H9 (cell line): ENCODE measurements at regions not wholly inside any gene's neighbourhood (a gene's known extent, or its start where the extent isn't known, plus 50 kb on each side); places are given as distances from the start of the nearest gene placed in this dataset.

Experiments
- DNase-seq: peaks from one replicate; pipeline ENCODE4 v3.0.0-alpha.2; 2017
- H2AFZ ChIP-seq: one replicate; pipeline ENCODE4 v1.6.1; 2013; ENCODE audit warnings: mild to moderate bottlenecking, low read length, control low read depth, moderate library complexity
- H2AK5ac ChIP-seq: 2 replicates; pipeline ENCODE4 v1.6.1; 2013; ENCODE audit warnings: low read length, control low read depth, mixed read lengths; ENCODE audit not compliant: insufficient read length
- H2BK120ac ChIP-seq: one replicate; pipeline ENCODE4 v1.6.1; 2013; ENCODE audit warnings: low read depth, mild to moderate bottlenecking, low read length, control low read depth, inconsistent platforms; ENCODE audit not compliant: poor library complexity, severe bottlenecking
- H2BK12ac ChIP-seq: 2 replicates; pipeline ENCODE4 v1.6.1; 2013; ENCODE audit warnings: low read length, control low read depth, mixed read lengths, low read depth; ENCODE audit not compliant: insufficient read length
- H2BK15ac ChIP-seq: 2 replicates; pipeline ENCODE4 v1.6.1; 2013; ENCODE audit warnings: low read depth, low read length, control low read depth
- H2BK20ac ChIP-seq: one replicate; pipeline ENCODE4 v1.6.1; 2013; ENCODE audit warnings: low read depth, mild to moderate bottlenecking, low read length, control low read depth, inconsistent platforms; ENCODE audit not compliant: poor library complexity, severe bottlenecking
- H2BK5ac ChIP-seq: 2 replicates; pipeline ENCODE4 v1.6.1; 2013; ENCODE audit warnings: low read length, control low read depth, mixed read lengths; ENCODE audit not compliant: insufficient read length
- H3K14ac ChIP-seq: 2 replicates; pipeline ENCODE4 v1.6.1; 2013; ENCODE audit warnings: low read length, control low read depth; ENCODE audit not compliant: insufficient read depth
- H3K18ac ChIP-seq: 2 replicates; pipeline ENCODE4 v1.6.1; 2013; ENCODE audit warnings: low read depth, mild to moderate bottlenecking, mixed read lengths, low read length, control low read depth; ENCODE audit not compliant: insufficient read length
- H3K23ac ChIP-seq: 2 replicates; pipeline ENCODE4 v1.6.1; 2013; ENCODE audit warnings: low read length, control low read depth, mixed read lengths, low read depth; ENCODE audit not compliant: insufficient read length
- H3K23me2 ChIP-seq: 2 replicates; pipeline ENCODE4 v1.6.1; 2013; ENCODE audit warnings: low read depth, mild to moderate bottlenecking, mixed read lengths, low read length, control low read depth; ENCODE audit not compliant: insufficient read length, poor library complexity, severe bottlenecking
- H3K27ac ChIP-seq: 2 replicates; pipeline ENCODE4 v1.5.1; 2013; ENCODE audit warnings: low read length, control low read depth, mixed read lengths, low read depth; ENCODE audit not compliant: insufficient read length
- H3K27me3 ChIP-seq: 2 replicates; pipeline ENCODE4 v1.6.1; 2013; ENCODE audit warnings: low read length, control low read depth, inconsistent platforms; ENCODE audit not compliant: insufficient read depth
- H3K4ac ChIP-seq: 2 replicates; pipeline ENCODE4 v1.6.1; 2013; ENCODE audit warnings: low read depth, mild to moderate bottlenecking, control low read depth, inconsistent platforms, low read length, moderate library complexity
- H3K4me1 ChIP-seq: 2 replicates; pipeline ENCODE4 v1.6.1; 2013; ENCODE audit warnings: low read length, control low read depth, inconsistent platforms; ENCODE audit not compliant: insufficient read depth
- H3K4me2 ChIP-seq: 2 replicates; pipeline ENCODE4 v1.6.1; 2013; ENCODE audit warnings: low read length, control low read depth, mixed read lengths; ENCODE audit not compliant: insufficient read length, insufficient read depth
- H3K56ac ChIP-seq: 2 replicates; pipeline ENCODE4 v1.6.1; 2013; ENCODE audit warnings: low read depth, mild to moderate bottlenecking, mixed read lengths, low read length, control low read depth; ENCODE audit not compliant: insufficient read length
- H3K79me1 ChIP-seq: 2 replicates; pipeline ENCODE4 v1.6.1; 2013; ENCODE audit warnings: low read depth, mild to moderate bottlenecking, moderate library complexity, low read length, control low read depth, inconsistent platforms; ENCODE audit not compliant: insufficient read depth, poor library complexity, severe bottlenecking
- H3K79me2 ChIP-seq: 2 replicates; pipeline ENCODE4 v1.6.1; 2013; ENCODE audit warnings: low read length, control low read depth, inconsistent platforms; ENCODE audit not compliant: insufficient read depth
- H3K9ac ChIP-seq: 2 replicates; pipeline ENCODE4 v1.6.1; 2013; ENCODE audit warnings: low read length, control low read depth, mixed read lengths; ENCODE audit not compliant: insufficient read length; ENCODE audit errors: extremely low read depth
- H3K9me3 ChIP-seq: one replicate; pipeline ENCODE4 v1.6.1; 2013; ENCODE audit warnings: low read depth, low read length, inconsistent platforms; ENCODE audit not compliant: control insufficient read depth
- H3T11ph ChIP-seq: one replicate; pipeline ENCODE4 v1.6.1; 2013; ENCODE audit warnings: mild to moderate bottlenecking, low read length, control low read depth, inconsistent platforms
- H4K20me1 ChIP-seq: one replicate; pipeline ENCODE4 v1.6.1; 2013; ENCODE audit not compliant: control insufficient read depth, insufficient read length, insufficient read depth
- H4K5ac ChIP-seq: 2 replicates; pipeline ENCODE4 v1.6.1; 2013; ENCODE audit warnings: low read depth, mild to moderate bottlenecking, mixed read lengths, low read length, control low read depth; ENCODE audit not compliant: insufficient read length
- H4K8ac ChIP-seq: replicated peaks from 2 replicates; pipeline ENCODE4 v1.6.1; 2013; ENCODE audit warnings: low read length, control low read depth, mixed read lengths, low read depth; ENCODE audit not compliant: insufficient read length
- H4K91ac ChIP-seq: 2 replicates; pipeline ENCODE4 v1.6.1; 2013; ENCODE audit warnings: low read depth, mild to moderate bottlenecking, moderate library complexity, mixed read lengths, low read length, control low read depth; ENCODE audit not compliant: insufficient read length
- H3K27ac Mint-ChIP-seq, 3 experiments: 2 replicates in 2 of 3; 3 replicates in 1 of 3; pipeline ENCODE4 v1.8.0; 2020 to 2021; ENCODE audit warnings: mixed read lengths in 3 of 3, mild to moderate bottlenecking in 1 of 3, moderate library complexity in 1 of 3
- H3K27me3 Mint-ChIP-seq: 2 replicates; pipeline ENCODE4 v1.8.0; 2021; ENCODE audit warnings: low read depth, mild to moderate bottlenecking, moderate library complexity, mixed read lengths
- H3K36me3 Mint-ChIP-seq, 3 experiments: 2 replicates in 2 of 3; 3 replicates in 1 of 3; pipeline ENCODE4 v1.8.0; 2020 to 2021; ENCODE audit warnings: low read depth in 3 of 3, mixed read lengths in 3 of 3; ENCODE audit not compliant: insufficient read depth in 1 of 3
- H3K4me1 Mint-ChIP-seq, 2 experiments: 2 replicates each; pipeline ENCODE4 v1.8.0; 2020; ENCODE audit warnings: mixed read lengths in 2 of 2
- H3K4me3 Mint-ChIP-seq, 2 experiments: 2 replicates in 1 of 2; 3 replicates in 1 of 2; pipeline ENCODE4 v1.8.0; 2020 to 2021; ENCODE audit warnings: mild to moderate bottlenecking in 2 of 2, mixed read lengths in 2 of 2, moderate library complexity in 1 of 2
- H3K9me3 Mint-ChIP-seq, 2 experiments: 2 replicates in 1 of 2; 3 replicates in 1 of 2; pipeline ENCODE4 v1.8.0; 2020; ENCODE audit warnings: mild to moderate bottlenecking in 2 of 2, mixed read lengths in 2 of 2, moderate library complexity in 1 of 2
- CTCF ChIP-seq: fragments of 200-600 bp; sonication (generic); conservative IDR thresholded peaks from 3 replicates; pipeline ENCODE4 v1.8.0; 2021; ENCODE audit warnings: antibody characterized with exemption, mild to moderate bottlenecking
- WGBS: extraction: QIAGEN DNeasy Blood & Tissue Kit; methylation state at CpG from one replicate; pipeline ENCODE4 v1.1.7; 2013; ENCODE audit warnings: missing lambda C conversion rate, low lambda C conversion rate, mixed read lengths; ENCODE audit not compliant: insufficient read length; ENCODE audit errors: extremely low coverage; 5-methylcytosine and 5-hydroxymethylcytosine counted together

- H3K23me2 ChIP-seq, result no peaks in the 10 kb centered on the region
- no peak overlapping the region for H3K56ac ChIP-seq
- no peaks in the 10 kb centered on the region for H3K79me1 ChIP-seq
- no peak overlapping the region for H3K18ac ChIP-seq
- H2BK120ac ChIP-seq, result no peak overlapping the region
- H2BK5ac ChIP-seq, result no peak overlapping the region
- no peaks in the 10 kb centered on the region for H3K4me1 Mint-ChIP-seq
- no peak for DNase-seq
- H4K5ac ChIP-seq, result no peak overlapping the region
- H3T11ph ChIP-seq, result no peak overlapping the region
- H2BK15ac ChIP-seq, result no peak overlapping the region
- no peaks in the 10 kb centered on the region; the same call in 1 of the 2 replicates for H3K4me1 ChIP-seq
- H3K4me3 Mint-ChIP-seq, result no peak overlapping the region
- no CpG with 5 or more reads among the region's 3 CpGs for WGBS
- no peak overlapping the region for H3K9ac ChIP-seq
- H2BK12ac ChIP-seq, result no peak overlapping the region
- H3K23ac ChIP-seq, result no peak overlapping the region
- no peak overlapping the region for H3K27ac Mint-ChIP-seq
- no peak overlapping the region for H3K4ac ChIP-seq
- peaks cover 2% of the 10 kb centered on the region; the same call in 1 of the 2 replicates for H3K27me3 Mint-ChIP-seq
- peaks cover 0 to 3% (median 1%) of the 10 kb centered on the region in 3 experiments; a peak in 2 of 7 replicates for H3K36me3 Mint-ChIP-seq
- H3K14ac ChIP-seq, result no peak overlapping the region
- no peak overlapping the region for H2AFZ ChIP-seq
- H4K8ac ChIP-seq, result no peak overlapping the region
- no peak for TF ChIP-seq CTCF
- no peaks in the 10 kb centered on the region for H3K79me2 ChIP-seq
- H4K20me1 ChIP-seq, result no peaks in the 10 kb centered on the region
- peaks cover 61 to 72% of the 10 kb centered on the region in 2 experiments for H3K9me3 Mint-ChIP-seq
- no peak overlapping the region for H3K4me2 ChIP-seq
- H3K27me3 ChIP-seq, result no peaks in the 10 kb centered on the region
- no peak overlapping the region for H2BK20ac ChIP-seq
- no peak overlapping the region for H3K27ac ChIP-seq
- peaks cover 6% of the 10 kb centered on the region for H3K9me3 ChIP-seq
- H2AK5ac ChIP-seq, result no peak overlapping the region
- no peak overlapping the region for H4K91ac ChIP-seq
These were observed 72.0 kb upstream of the TSPAN7 start for GRCh38 chrX:38489341-38489740.
